ENCODE measurements at regions not wholly inside any gene's neighbourhood (a gene's known extent, or its start where the extent isn't known, plus 50 kb on each side); places are given as distances from the start of the nearest gene placed in this dataset.

DNA sequence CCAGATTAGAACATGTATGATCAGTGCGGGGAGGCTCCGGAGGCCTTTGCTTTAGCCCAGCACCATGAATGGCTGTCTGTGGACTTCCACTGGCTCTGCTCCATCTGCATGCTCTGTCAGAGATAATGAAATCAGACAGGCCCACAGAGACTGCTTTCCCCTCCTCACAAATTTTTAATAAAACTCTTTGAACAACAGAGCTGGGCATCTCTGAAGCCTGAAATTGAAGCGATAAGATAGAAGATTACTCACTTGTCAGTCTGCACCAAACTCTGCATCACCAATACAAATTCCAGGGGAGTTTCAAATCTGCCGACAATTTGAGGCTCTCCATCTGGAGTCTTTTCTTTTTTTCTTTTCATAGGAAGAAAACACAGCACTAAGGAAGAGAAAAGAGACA lies 110.0 kb downstream of the DYRK2 start:
- H3K27ac ChIP-seq (ENCODE audit: low read depth, low read length), result peak overlapping the region; percentile 81
- no peaks in the 10 kb centered on the region for H3K9me2 ChIP-seq (replicated peaks; ENCODE audit: control insufficient read depth, low read length)
- no peaks in the 10 kb centered on the region; the same call in 1 of the 2 replicates for H3F3A ChIP-seq (ENCODE audit: control insufficient read depth, insufficient read depth)
- H3K79me2 ChIP-seq (ENCODE audit: control insufficient read depth, low read length), result no peaks in the 10 kb centered on the region
- H3K27me3 ChIP-seq (ENCODE audit: control insufficient read depth, low read length), result no peaks in the 10 kb centered on the region
- no peaks in the 10 kb centered on the region for H3K9me3 ChIP-seq (ENCODE audit: control insufficient read depth, insufficient read depth, low read length)
- TF ChIP-seq EZH2phosphoT487 (IDR thresholded peaks at IDR 0.05; ENCODE audit: borderline replicate concordance, low read length), result no peak
- TF ChIP-seq, protein P1, sequence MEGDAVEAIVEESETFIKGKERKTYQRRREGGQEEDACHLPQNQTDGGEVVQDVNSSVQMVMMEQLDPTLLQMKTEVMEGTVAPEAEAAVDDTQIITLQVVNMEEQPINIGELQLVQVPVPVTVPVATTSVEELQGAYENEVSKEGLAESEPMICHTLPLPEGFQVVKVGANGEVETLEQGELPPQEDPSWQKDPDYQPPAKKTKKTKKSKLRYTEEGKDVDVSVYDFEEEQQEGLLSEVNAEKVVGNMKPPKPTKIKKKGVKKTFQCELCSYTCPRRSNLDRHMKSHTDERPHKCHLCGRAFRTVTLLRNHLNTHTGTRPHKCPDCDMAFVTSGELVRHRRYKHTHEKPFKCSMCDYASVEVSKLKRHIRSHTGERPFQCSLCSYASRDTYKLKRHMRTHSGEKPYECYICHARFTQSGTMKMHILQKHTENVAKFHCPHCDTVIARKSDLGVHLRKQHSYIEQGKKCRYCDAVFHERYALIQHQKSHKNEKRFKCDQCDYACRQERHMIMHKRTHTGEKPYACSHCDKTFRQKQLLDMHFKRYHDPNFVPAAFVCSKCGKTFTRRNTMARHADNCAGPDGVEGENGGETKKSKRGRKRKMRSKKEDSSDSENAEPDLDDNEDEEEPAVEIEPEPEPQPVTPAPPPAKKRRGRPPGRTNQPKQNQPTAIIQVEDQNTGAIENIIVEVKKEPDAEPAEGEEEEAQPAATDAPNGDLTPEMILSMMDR (IDR thresholded peaks at IDR 0.05; ENCODE audit: low read depth, low read length, poor library complexity, severe bottlenecking), result no peak
- peaks cover 3% of the 10 kb centered on the region; the same call in 1 of the 2 replicates for H3K36me3 ChIP-seq (ENCODE audit: control insufficient read depth, low read length)
- peak overlapping the region; percentile 61 for H3K4me2 ChIP-seq (ENCODE audit: low read length)
- peak overlapping the region; percentile 33 for H3K4me3 ChIP-seq (ENCODE audit: low read length)
- no peaks in the 10 kb centered on the region for H4K20me1 ChIP-seq (ENCODE audit: control insufficient read depth, insufficient read depth, low read depth, low read length)
- H3K4me1 ChIP-seq (ENCODE audit: control insufficient read depth, low read length), result peaks cover 73% of the 10 kb centered on the region

DNA sequence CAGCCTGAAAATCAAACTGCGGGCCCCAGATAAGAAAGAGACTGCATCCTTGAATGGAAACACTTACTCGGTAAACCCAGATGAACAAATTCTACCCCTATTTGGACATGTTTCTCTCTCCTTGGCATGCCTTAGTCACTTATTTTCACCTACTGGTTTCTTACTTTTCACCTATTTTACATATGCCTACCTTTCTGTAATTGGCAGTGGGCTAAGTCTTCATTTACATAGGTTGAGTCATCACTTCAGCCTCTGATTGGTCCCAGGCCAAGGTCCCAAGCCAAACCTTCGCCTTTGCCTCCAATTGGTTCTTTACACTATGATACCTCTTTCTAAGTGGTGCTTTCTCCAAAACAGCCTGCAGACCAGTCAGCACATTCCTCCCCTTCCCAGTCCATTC lies 111.3 kb downstream of the DYRK2 start:
- H3K27ac ChIP-seq (ENCODE audit: low read depth, low read length), result no peak overlapping the region
- H3K36me3 ChIP-seq (ENCODE audit: control insufficient read depth, low read length), result peaks cover 3% of the 10 kb centered on the region; the same call in 1 of the 2 replicates
- no peaks in the 10 kb centered on the region for H3K9me3 ChIP-seq (ENCODE audit: control insufficient read depth, insufficient read depth, low read length)
- no peak overlapping the region for H3K4me2 ChIP-seq (ENCODE audit: low read length)
- peaks cover 79% of the 10 kb centered on the region for H3K4me1 ChIP-seq (ENCODE audit: control insufficient read depth, low read length)
- H3K4me3 ChIP-seq (ENCODE audit: low read length), result no peak overlapping the region
- H3K9me2 ChIP-seq (replicated peaks; ENCODE audit: control insufficient read depth, low read length), result no peaks in the 10 kb centered on the region
- no peaks in the 10 kb centered on the region for H3K27me3 ChIP-seq (ENCODE audit: control insufficient read depth, low read length)
- no peak for TF ChIP-seq EZH2phosphoT487 (IDR thresholded peaks at IDR 0.05; ENCODE audit: borderline replicate concordance, low read length)
- TF ChIP-seq, protein P1 (IDR thresholded peaks at IDR 0.05; ENCODE audit: low read depth, low read length, poor library complexity, severe bottlenecking), result no peak
- no peaks in the 10 kb centered on the region for H3K79me2 ChIP-seq (ENCODE audit: control insufficient read depth, low read length)
- H4K20me1 ChIP-seq (ENCODE audit: control insufficient read depth, insufficient read depth, low read depth, low read length), result no peaks in the 10 kb centered on the region
- no peaks in the 10 kb centered on the region; the same call in 1 of the 2 replicates for H3F3A ChIP-seq (ENCODE audit: control insufficient read depth, insufficient read depth)

DNA sequence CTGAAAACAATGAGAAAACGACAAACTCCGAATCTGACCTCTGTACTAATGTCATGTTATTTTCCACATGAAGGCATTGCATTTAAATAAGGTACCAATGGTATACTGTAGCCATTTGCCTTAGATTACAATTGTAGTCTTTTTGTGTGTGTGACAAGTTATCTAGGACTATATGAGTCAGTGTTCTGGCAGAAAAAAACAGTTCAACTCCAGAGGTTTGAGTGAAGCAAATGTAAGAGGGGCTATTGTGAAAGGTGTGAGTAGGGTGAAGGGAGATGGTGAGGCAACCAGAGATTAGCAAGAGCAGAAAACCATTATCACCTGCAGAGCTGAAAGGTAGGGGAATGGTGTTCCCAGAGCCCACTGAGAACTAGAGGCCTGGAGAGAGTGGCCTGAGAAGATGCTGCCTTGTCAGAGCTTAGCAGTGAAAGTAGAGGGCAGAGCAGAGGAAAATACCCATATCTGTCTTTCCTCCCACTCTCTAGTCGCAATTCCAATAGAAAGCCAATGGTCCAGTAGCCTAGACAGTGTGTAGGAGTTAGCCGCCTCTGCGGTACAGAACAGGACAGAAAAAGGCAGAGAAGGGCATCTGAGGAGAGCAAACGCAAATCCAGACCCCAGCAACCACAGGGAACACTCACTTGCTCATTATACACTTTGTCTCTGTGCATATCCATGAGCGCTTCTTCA lies 112.2 kb downstream of the DYRK2 start:
- Histone ChIP-seq H3F3A (ENCODE audit: control insufficient read depth, insufficient read depth) (no peaks in the 10 kb centered on the region; the same call in 1 of the 2 replicates), H3K9me2 (replicated peaks; ENCODE audit: control insufficient read depth, low read length) (no peaks in the 10 kb centered on the region), H3K4me2 (ENCODE audit: low read length) (peak overlapping the region; percentile 3; the same call in 1 of the 2 replicates), H3K27ac (ENCODE audit: low read depth, low read length) (no peak overlapping the region), H3K4me3 (ENCODE audit: low read length) (no peak overlapping the region), H3K79me2 (ENCODE audit: control insufficient read depth, low read length) (no peaks in the 10 kb centered on the region), H3K27me3 (ENCODE audit: control insufficient read depth, low read length) (no peaks in the 10 kb centered on the region), H4K20me1 (ENCODE audit: control insufficient read depth, insufficient read depth, low read depth, low read length) (no peaks in the 10 kb centered on the region), H3K36me3 (ENCODE audit: control insufficient read depth, low read length) (peaks cover 3% of the 10 kb centered on the region; the same call in 1 of the 2 replicates), H3K9me3 (ENCODE audit: control insufficient read depth, insufficient read depth, low read length) (no peaks in the 10 kb centered on the region), H3K4me1 (ENCODE audit: control insufficient read depth, low read length) (peaks cover 71% of the 10 kb centered on the region)
- no peak for TF ChIP-seq EZH2phosphoT487 (IDR thresholded peaks at IDR 0.05; ENCODE audit: borderline replicate concordance, low read length)
- TF ChIP-seq, protein P1 (IDR thresholded peaks at IDR 0.05; ENCODE audit: low read depth, low read length, poor library complexity, severe bottlenecking), result no peak
